Stimulated activated CD4-positive, alpha-beta T cell treated with anti-CD3 and anti-CD28 coated beads, Interleukin-1b, Interleukin-23, amount 100 ng/mL, for 4 hours (primary cell): ENCODE measurements at regions not wholly inside any gene's neighbourhood (a gene's known extent, or its start where the extent isn't known, plus 50 kb on each side); places are given as distances from the start of the nearest gene placed in this dataset.
A peak's percentile ranks its signal among the peaks of the same experiment; 100 is the strongest.

Source experiments
- DNase-seq, 2 donors: peaks; one replicate each; pipeline ENCODE4 v3.0.0-alpha.2; 2020; ENCODE audit warnings: low read depth in 2 of 2

- DNase-seq: no peak
Observed at GRCh38 chr18:77833807-77834206, 584.2 kb downstream of the GALR1 start.

GRCh38 chr18:77851802-77852201 is 602.2 kb downstream of the GALR1 start:
- DNase-seq: no peak

GRCh38 chr18:77853859-77854258 is 604.2 kb downstream of the GALR1 start:
- DNase-seq: no peak

- DNase-seq: no peak
Observed at GRCh38 chr18:77857678-77858655, 608.3 kb downstream of the GALR1 start.

- no peak for DNase-seq
Observed at GRCh38 chr18:77859634-77860033, 610.0 kb downstream of the GALR1 start.

GRCh38 chr18:77862066-77862757 is 612.6 kb downstream of the GALR1 start:
- no peak for DNase-seq

GRCh38 chr18:77865853-77866252 is 616.2 kb downstream of the GALR1 start:
- no peak for DNase-seq

GRCh38 chr18:77866351-77866750 is 616.7 kb downstream of the GALR1 start:
- DNase-seq: no peak

- no peak for DNase-seq
Observed at GRCh38 chr18:77870199-77870598, 620.6 kb downstream of the GALR1 start.

GRCh38 chr18:77870894-77871293 is 621.2 kb downstream of the GALR1 start:
- DNase-seq: no peak

- DNase-seq: no peak
Observed at GRCh38 chr18:77872166-77872565, 622.5 kb downstream of the GALR1 start.

GRCh38 chr18:77876319-77876865 is 626.7 kb downstream of the GALR1 start:
- DNase-seq: no peak

GRCh38 chr18:77879829-77880228 is 630.2 kb downstream of the GALR1 start:
- DNase-seq: no peak

GRCh38 chr18:77884454-77884853 is 634.8 kb downstream of the GALR1 start:
- DNase-seq: no peak

GRCh38 chr18:77894060-77894459 is 644.4 kb downstream of the GALR1 start:
- no peak for DNase-seq

GRCh38 chr18:77895250-77895649 is 645.6 kb downstream of the GALR1 start:
- DNase-seq: no peak

- no peak for DNase-seq
Observed at GRCh38 chr18:77896586-77897252, 647.1 kb downstream of the GALR1 start.

GRCh38 chr18:77897606-77898005 is 648.0 kb downstream of the GALR1 start:
- DNase-seq: no peak

- DNase-seq: peak; percentile 33 to 43
Observed at GRCh38 chr18:77899972-77900754, 650.5 kb downstream of the GALR1 start.

GRCh38 chr18:77905011-77905410 is 655.4 kb downstream of the GALR1 start:
- no peak for DNase-seq

- no peak for DNase-seq
Observed at GRCh38 chr18:77905449-77906055, 655.9 kb downstream of the GALR1 start.
